ENCODE measurements at regions not wholly inside any gene's neighbourhood (a gene's known extent, or its start where the extent isn't known, plus 50 kb on each side); places are given as distances from the start of the nearest gene placed in this dataset.
A peak's percentile ranks its signal among the peaks of the same experiment; 100 is the strongest.
"Not testable (repeated sequence)": the region's sequence is repeated elsewhere in the genome, so short reads cannot be mapped to it uniquely, and the experiment has no call there.

DNA sequence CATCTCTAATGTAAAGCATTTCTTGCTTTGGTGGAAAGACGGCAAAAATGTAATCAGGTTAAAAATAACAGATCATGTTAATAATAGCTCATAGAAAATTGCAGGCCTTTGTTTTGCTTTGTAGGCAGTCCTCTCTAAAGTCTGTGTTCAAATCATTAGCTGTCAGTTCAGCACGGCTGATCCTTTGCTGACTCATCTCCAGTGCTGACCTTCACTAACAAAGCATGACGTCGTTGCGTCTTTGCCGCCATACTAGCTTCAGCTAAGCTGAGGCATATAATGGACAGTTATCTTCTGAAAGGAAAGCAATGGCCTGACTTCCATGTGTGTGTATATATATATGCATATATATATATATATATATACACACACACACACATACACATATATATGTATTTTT is 984.6 kb downstream of the CDY2B start:
- Histone ChIP-seq H3K4me3 (no peak overlapping the region), H3K27me3 (no peaks in the 10 kb centered on the region), H3K36me3 (no peaks in the 10 kb centered on the region), H3K9me3 (no peaks in the 10 kb centered on the region)
- DNase-seq, result peak; percentile 1

- H3K4me3 ChIP-seq, result no peak overlapping the region
- H3K36me3 ChIP-seq, result no peaks in the 10 kb centered on the region
- H3K27me3 ChIP-seq, result no peaks in the 10 kb centered on the region
- DNase-seq, result no peak
- no peaks in the 10 kb centered on the region for H3K9me3 ChIP-seq
These were observed 992.9 kb downstream of the CDY2B start for GRCh38 chrY:16887116-16887515.

DNA sequence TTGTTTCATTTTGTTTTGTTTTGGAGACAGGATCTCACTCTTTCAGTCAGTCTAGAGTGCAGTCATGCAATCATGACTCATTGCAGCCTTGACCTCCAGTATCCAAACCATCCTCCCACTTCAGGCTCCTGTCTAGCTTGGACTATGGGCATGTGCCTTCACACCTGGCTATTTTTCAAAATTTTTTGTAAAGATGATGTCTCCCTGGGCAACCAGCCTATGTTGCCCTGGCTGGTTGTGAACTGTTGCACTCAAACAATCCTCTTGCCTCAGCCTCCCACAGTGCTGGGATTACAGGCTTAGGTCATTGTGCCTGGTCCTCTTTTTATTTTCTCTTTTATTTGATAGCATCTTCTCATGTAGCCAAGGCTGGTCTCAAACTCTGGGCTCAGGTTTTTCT is 1019.3 kb downstream of the CDY2B start:
- peak; percentile 2 for DNase-seq
- H3K4me3 ChIP-seq, result no peak overlapping the region

GRCh38 chrY:16841534-16841933 is 1038.5 kb downstream of the CDY2B start:
- no peaks in the 10 kb centered on the region for H3K9me3 ChIP-seq
- peak; percentile 41 for DNase-seq
- no peak overlapping the region for H3K4me3 ChIP-seq
- no peaks in the 10 kb centered on the region for H3K27me3 ChIP-seq
- no peaks in the 10 kb centered on the region for H3K36me3 ChIP-seq

More for the DNA sequence above, 1019.3 kb downstream of the CDY2B start:
- Histone ChIP-seq H3K9me3 (no peaks in the 10 kb centered on the region), H3K36me3 (no peaks in the 10 kb centered on the region), H3K27me3 (no peaks in the 10 kb centered on the region)

GRCh38 chrY:16835206-16835605 is 1044.8 kb downstream of the CDY2B start:
- no peaks in the 10 kb centered on the region for H3K9me3 ChIP-seq
- DNase-seq, result no peak
- H3K36me3 ChIP-seq, result no peaks in the 10 kb centered on the region
- H3K4me3 ChIP-seq, result no peak overlapping the region
- no peaks in the 10 kb centered on the region for H3K27me3 ChIP-seq

GRCh38 chrY:16834696-16835095 is 1045.3 kb downstream of the CDY2B start:
- Histone ChIP-seq H3K9me3 (no peaks in the 10 kb centered on the region), H3K36me3 (no peaks in the 10 kb centered on the region), H3K4me3 (no peak overlapping the region), H3K27me3 (no peaks in the 10 kb centered on the region)
- no peak for DNase-seq

DNA sequence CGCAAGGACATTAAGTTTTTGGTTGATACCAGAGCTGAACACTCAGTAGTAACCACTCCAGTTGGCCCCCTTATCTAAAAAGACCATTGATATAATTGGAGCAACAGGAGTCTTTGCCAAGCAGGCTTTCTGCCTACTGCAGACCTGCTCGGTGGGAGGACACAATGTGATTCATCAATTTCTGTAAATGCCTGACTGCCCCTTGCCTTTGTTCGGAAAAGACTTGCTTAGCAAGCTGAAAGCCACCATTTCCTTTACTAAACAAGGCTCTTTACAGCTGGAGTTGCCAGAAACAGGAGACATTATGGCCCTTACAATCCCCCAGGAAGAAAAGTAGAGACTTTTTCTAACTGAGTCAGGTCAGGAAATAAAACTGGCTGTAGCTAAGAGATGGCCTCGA is 1045.9 kb downstream of the CDY2B start:
- H3K4me3 ChIP-seq, result no peak overlapping the region
- H3K27me3 ChIP-seq, result no peaks in the 10 kb centered on the region
- DNase-seq, result no peak
- no peaks in the 10 kb centered on the region for H3K9me3 ChIP-seq
- H3K36me3 ChIP-seq, result no peaks in the 10 kb centered on the region

- H3K27me3 ChIP-seq, result no peaks in the 10 kb centered on the region
- H3K4me3 ChIP-seq, result no peak overlapping the region
- H3K36me3 ChIP-seq, result no peaks in the 10 kb centered on the region
- no peak for DNase-seq
- no peaks in the 10 kb centered on the region for H3K9me3 ChIP-seq
These were observed 1048.3 kb downstream of the CDY2B start for GRCh38 chrY:16831766-16832165.

GRCh38 chrY:16831364-16831763 is 1048.7 kb downstream of the CDY2B start:
- not testable (repeated sequence) for H3K9me3 ChIP-seq, DNase-seq, H3K27me3 ChIP-seq, H3K4me3 ChIP-seq, H3K36me3 ChIP-seq

DNA sequence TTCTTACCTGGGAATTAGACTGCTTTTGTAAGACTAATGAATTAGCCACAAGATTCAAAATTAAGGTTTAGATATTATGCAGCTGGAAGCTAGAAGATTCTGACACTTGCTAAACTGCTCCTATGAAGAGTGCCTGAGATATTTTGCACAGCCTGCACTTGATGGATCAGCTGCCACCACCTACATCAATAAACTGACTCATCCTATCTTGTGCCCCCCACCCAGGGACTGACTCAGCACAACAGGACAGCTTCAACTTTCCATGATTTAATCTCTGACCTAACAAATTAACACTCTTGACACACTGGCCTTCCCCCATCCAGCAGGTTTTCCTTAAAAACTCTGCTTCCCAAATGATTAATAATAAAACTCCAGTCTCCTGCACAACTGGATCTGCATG is 1072.3 kb downstream of the CDY2B start:
- no peaks in the 10 kb centered on the region for H3K27me3 ChIP-seq
- no peaks in the 10 kb centered on the region for H3K9me3 ChIP-seq
- H3K4me3 ChIP-seq, result no peak overlapping the region
- H3K36me3 ChIP-seq, result no peaks in the 10 kb centered on the region
- DNase-seq, result no peak

Data from MG63 (cell line).